GM12892 (cell line): ENCODE measurements at regions not wholly inside any gene's neighbourhood (a gene's known extent, or its start where the extent isn't known, plus 50 kb on each side); places are given as distances from the start of the nearest gene placed in this dataset.

Experiments
- POLR2A ChIP-seq: IDR thresholded peaks from 2 replicates; pipeline ENCODE4 v1.6.1; 2011; ENCODE audit warnings: low read depth, low read length, control low read depth
- POLR2AphosphoS5 ChIP-seq: IDR thresholded peaks from 2 replicates; pipeline ENCODE4 v1.6.1; 2011; ENCODE audit warnings: low read depth, low read length, control low read depth
- TAF1 ChIP-seq: IDR thresholded peaks from 2 replicates; pipeline ENCODE4 v1.6.1; 2011; ENCODE audit warnings: low read depth, mild to moderate bottlenecking, control low read depth, low read length, borderline replicate concordance

DNA sequence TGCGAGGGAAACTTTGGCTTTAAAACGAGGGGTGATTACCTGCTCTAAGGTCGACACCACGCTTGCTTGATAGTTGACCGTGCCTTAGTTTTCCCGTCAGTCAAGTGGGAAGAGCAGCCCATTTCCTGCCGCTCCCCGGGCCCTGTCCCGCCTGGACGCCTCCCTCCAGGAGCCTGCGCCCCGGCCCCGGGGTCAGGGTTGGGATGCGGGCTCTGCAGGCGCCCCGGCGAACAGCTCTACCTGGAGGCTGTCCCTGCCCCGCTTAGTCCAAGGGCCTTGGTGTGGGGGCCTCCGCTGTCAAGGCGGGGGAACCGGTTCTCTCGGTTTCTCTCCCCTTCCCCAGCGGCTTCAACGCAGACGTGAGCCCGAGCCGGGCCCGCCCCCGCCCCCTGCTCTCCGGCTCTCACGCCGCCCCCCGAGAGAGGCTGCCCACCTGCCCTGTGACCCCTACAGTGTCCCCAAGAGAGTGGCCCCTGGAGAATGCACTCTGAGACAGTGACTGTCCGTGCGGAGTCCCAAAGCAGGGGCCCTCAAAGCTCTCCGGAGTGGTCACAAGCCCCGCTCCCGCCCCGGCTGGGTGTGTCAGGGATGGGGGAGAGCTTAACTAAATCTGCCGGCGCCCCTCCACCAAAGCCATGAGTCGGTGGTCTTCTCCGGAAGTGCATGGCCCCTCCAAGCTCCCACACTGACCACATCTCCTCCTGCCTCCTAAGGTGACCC, 117.4 kb upstream of the SMURF2 start:
- no peak for TF ChIP-seq POLR2A
- TF ChIP-seq TAF1: no peak
- TF ChIP-seq POLR2AphosphoS5: no peak
